SW 1271 (cell line): ENCODE measurements at regions not wholly inside any gene's neighbourhood (a gene's known extent, or its start where the extent isn't known, plus 50 kb on each side); places are given as distances from the start of the nearest gene placed in this dataset.
"Not testable (repeated sequence)": the region's sequence is repeated elsewhere in the genome, so short reads cannot be mapped to it uniquely, and the experiment has no call there.

Experiments
- DNase-seq, 2 experiments: peaks; one replicate each; lab custom pipeline; 2025; lab: John Stamatoyannopoulos, UW

- no peak for DNase-seq
Measured at GRCh38 chr2:106339609-106340008, 128.6 kb downstream of the RGPD3 start.

- DNase-seq: no peak
Measured at GRCh38 chr2:106339132-106339531, 129.1 kb downstream of the RGPD3 start.

- DNase-seq: no peak
Measured at GRCh38 chr2:106338043-106338442, 130.2 kb downstream of the RGPD3 start.

- no peak for DNase-seq
Measured at GRCh38 chr2:106336737-106337136, 131.5 kb downstream of the RGPD3 start.

- no peak for DNase-seq
Measured at GRCh38 chr2:106336108-106336507, 132.1 kb downstream of the RGPD3 start.

GRCh38 chr2:106334802-106335201 lies 133.4 kb downstream of the RGPD3 start:
- DNase-seq: no peak

- not testable (repeated sequence) for DNase-seq
Measured at GRCh38 chr2:106333253-106333873, 134.8 kb downstream of the RGPD3 start.

GRCh38 chr2:106332054-106332453 lies 136.2 kb downstream of the RGPD3 start:
- DNase-seq: no peak

GRCh38 chr2:106330384-106331261 lies 136.5 kb upstream of the UXS1 start:
- not testable (repeated sequence) for DNase-seq

GRCh38 chr2:106323337-106324013 lies 129.4 kb upstream of the UXS1 start:
- no peak for DNase-seq

GRCh38 chr2:106322281-106322680 lies 128.2 kb upstream of the UXS1 start:
- no peak for DNase-seq

GRCh38 chr2:106320439-106320838 lies 126.3 kb upstream of the UXS1 start:
- not testable (repeated sequence) for DNase-seq

- no peak for DNase-seq
Measured at GRCh38 chr2:106316915-106317314, 122.8 kb upstream of the UXS1 start.

GRCh38 chr2:106314444-106314843 lies 120.3 kb upstream of the UXS1 start:
- no peak for DNase-seq

- DNase-seq: no peak
Measured at GRCh38 chr2:106311041-106311370, 116.9 kb upstream of the UXS1 start.

GRCh38 chr2:106307860-106308259 lies 113.8 kb upstream of the UXS1 start:
- no peak for DNase-seq

GRCh38 chr2:106306387-106306786 lies 112.3 kb upstream of the UXS1 start:
- DNase-seq: no peak

GRCh38 chr2:106304612-106305184 lies 110.6 kb upstream of the UXS1 start:
- DNase-seq: no peak

- no peak for DNase-seq
Measured at GRCh38 chr2:106299696-106300095, 105.6 kb upstream of the UXS1 start.

GRCh38 chr2:106296182-106296815 lies 102.2 kb upstream of the UXS1 start:
- DNase-seq: no peak

- no peak for DNase-seq
Measured at GRCh38 chr2:106294182-106294581, 100.1 kb upstream of the UXS1 start.

GRCh38 chr2:106293271-106293783 lies 99.2 kb upstream of the UXS1 start:
- DNase-seq: no peak
